Cardiac fibroblast (primary cell): ENCODE measurements at regions not wholly inside any gene's neighbourhood (a gene's known extent, or its start where the extent isn't known, plus 50 kb on each side); places are given as distances from the start of the nearest gene placed in this dataset.

Experiments used
- DNase-seq, 2 donors: peaks; one replicate each; pipeline versions ENCODE4 v3.0.0 to v3.0.0-alpha.2; 2010; ENCODE audit warnings: low read depth in 2 of 2
- H3K4me3 ChIP-seq, 2 donors: replicated peaks in 1 of 2; 1 replicate in 1 of 2; 2 replicates in 1 of 2; pipeline ENCODE4 v1.5.1; 2011; ENCODE audit warnings: low read depth in 2 of 2, low read length in 2 of 2, mild to moderate bottlenecking in 2 of 2, moderate library complexity in 1 of 2
- CTCF ChIP-seq: IDR thresholded peaks from one replicate; pipeline ENCODE4 v1.5.1; 2011; ENCODE audit warnings: low read depth, mild to moderate bottlenecking, low read length, inconsistent platforms

GRCh38 chr2:52387937-52388590 lies 1356.1 kb upstream of the NRXN1 start:
- DNase-seq: no peak
- H3K4me3 ChIP-seq: no peak overlapping the region
- no peak for TF ChIP-seq CTCF

GRCh38 chr2:52386433-52387030 lies 1354.6 kb upstream of the NRXN1 start:
- no peak overlapping the region for H3K4me3 ChIP-seq
- no peak for TF ChIP-seq CTCF
- DNase-seq: no peak

GRCh38 chr2:52383541-52383940 lies 1351.6 kb upstream of the NRXN1 start:
- TF ChIP-seq CTCF: no peak
- no peak for DNase-seq
- H3K4me3 ChIP-seq: no peak overlapping the region

- no peak for DNase-seq
- TF ChIP-seq CTCF: no peak
- H3K4me3 ChIP-seq: no peak overlapping the region
These were observed 1337.2 kb upstream of the NRXN1 start for GRCh38 chr2:52369178-52369577.

GRCh38 chr2:52368141-52368540 lies 1336.2 kb upstream of the NRXN1 start:
- no peak for DNase-seq
- no peak for TF ChIP-seq CTCF
- H3K4me3 ChIP-seq: no peak overlapping the region

- H3K4me3 ChIP-seq: no peak overlapping the region
- TF ChIP-seq CTCF: no peak
- no peak for DNase-seq
These were observed 1334.0 kb upstream of the NRXN1 start for GRCh38 chr2:52365946-52366345.

- TF ChIP-seq CTCF: no peak
- no peak for DNase-seq
- H3K4me3 ChIP-seq: no peak overlapping the region
These were observed 1324.6 kb upstream of the NRXN1 start for GRCh38 chr2:52356556-52356955.
